IMR-90 (cell line): ENCODE measurements at regions not wholly inside any gene's neighbourhood (a gene's known extent, or its start where the extent isn't known, plus 50 kb on each side); places are given as distances from the start of the nearest gene placed in this dataset.
A peak's percentile ranks its signal among the peaks of the same experiment; 100 is the strongest.

Experiments used
- ATAC-seq: fragments of 200-7000 bp; cut with Tn5 transposase; 2 replicates; pipeline ENCODE4 v1.9.1; 2020; ENCODE audit warnings: low read depth, mild to moderate bottlenecking, moderate library complexity
- BruUV-seq: library from RNA; stranded (reverse); fragments of 400-500 nt; replicated peaks from 2 replicates; lab custom pipeline; 2021; lab: Mats Ljungman, UMichigan
- CTCF ChIA-PET: fragments of 300-600 bp; formaldehyde crosslinking; extraction: SDS; loops from one replicate; lab custom pipeline; 2021; ENCODE audit warnings: antibody characterized with exemption; lab: Yijun Ruan, JAX
- POLR2A ChIA-PET: fragments of 300-600 bp; sonication (Branson Sonifier 250); formaldehyde crosslinking; loops from one replicate; lab custom pipeline; 2022; ENCODE audit warnings: antibody characterized with exemption; ENCODE audit not compliant: unreplicated experiment; lab: Charles Lee
- DNase-seq: peaks from one replicate; pipeline ENCODE4 v3.0.0; 2013
- H2AFZ ChIP-seq: replicated peaks from 2 replicates; pipeline ENCODE3; 2013; ENCODE audit warnings: low read length, mild to moderate bottlenecking; ENCODE audit not compliant: poor library complexity
- H2AK5ac ChIP-seq: 2 replicates; pipeline ENCODE4 v1.6.1; 2013; ENCODE audit warnings: low read depth, low read length, inconsistent platforms
- H2AK9ac ChIP-seq: replicated peaks from 2 replicates; pipeline ENCODE3; 2013; ENCODE audit warnings: mild to moderate bottlenecking, low read depth, low read length, moderate library complexity; ENCODE audit not compliant: poor library complexity
- H2BK120ac ChIP-seq: 2 replicates; pipeline ENCODE4 v1.6.1; 2013; ENCODE audit warnings: low read depth, low read length, inconsistent platforms
- H2BK15ac ChIP-seq: 3 replicates; pipeline ENCODE4 v1.6.1; 2013; ENCODE audit warnings: low read depth, low read length, inconsistent platforms
- H2BK20ac ChIP-seq: 2 replicates; pipeline ENCODE4 v1.6.1; 2013; ENCODE audit warnings: low read depth, mild to moderate bottlenecking, inconsistent platforms, low read length, moderate library complexity
- H2BK5ac ChIP-seq: 2 replicates; pipeline ENCODE4 v1.6.1; 2013; ENCODE audit warnings: mild to moderate bottlenecking, low read depth, low read length, inconsistent platforms; ENCODE audit not compliant: poor library complexity, severe bottlenecking
- H3K14ac ChIP-seq: replicated peaks from 2 replicates; pipeline ENCODE4 v1.6.1; 2013; ENCODE audit warnings: low read depth, low read length, inconsistent platforms
- H3K18ac ChIP-seq: 2 replicates; pipeline ENCODE4 v1.6.1; 2013; ENCODE audit warnings: low read depth, low read length, control low read depth
- H3K23ac ChIP-seq: 2 replicates; pipeline ENCODE4 v1.6.1; 2013; ENCODE audit warnings: low read depth, low read length, inconsistent platforms
- H3K27ac ChIP-seq: 2 replicates; pipeline ENCODE4 v1.5.1; 2013; ENCODE audit warnings: mild to moderate bottlenecking, control low read depth, low read length; ENCODE audit not compliant: insufficient read depth
- H3K27me3 ChIP-seq: 2 replicates; pipeline ENCODE4 v1.6.1; 2013; ENCODE audit warnings: low read length; ENCODE audit not compliant: control insufficient read depth, insufficient read depth
- H3K36me3 ChIP-seq: 2 replicates; pipeline ENCODE4 v1.6.1; 2013; ENCODE audit warnings: low read length, mixed read lengths; ENCODE audit not compliant: control insufficient read depth, insufficient read depth
- H3K4ac ChIP-seq: 2 replicates; pipeline ENCODE4 v1.6.1; 2013; ENCODE audit warnings: low read depth, low read length, inconsistent platforms
- H3K4me1 ChIP-seq: 2 replicates; pipeline ENCODE4 v1.6.1; 2013; ENCODE audit warnings: low read length, mixed read lengths; ENCODE audit not compliant: control insufficient read depth, insufficient read depth
- H3K4me2 ChIP-seq: 2 replicates; pipeline ENCODE4 v1.6.1; 2013; ENCODE audit warnings: low read depth, mild to moderate bottlenecking, control low read depth, low read length, moderate library complexity
- H3K4me3 ChIP-seq: 2 replicates; pipeline ENCODE4 v1.5.1; 2013; ENCODE audit warnings: low read depth, mild to moderate bottlenecking, control low read depth, low read length, moderate library complexity; ENCODE audit not compliant: insufficient read depth
- H3K56ac ChIP-seq: 2 replicates; pipeline ENCODE4 v1.6.1; 2013; ENCODE audit warnings: low read length, inconsistent platforms; ENCODE audit not compliant: insufficient read depth; ENCODE audit errors: extremely low read depth
- H3K79me1 ChIP-seq, 2 experiments: 2 replicates each; pipeline ENCODE4 v1.6.1; 2013; ENCODE audit warnings: low read length in 2 of 2, inconsistent platforms in 1 of 2, low read depth in 1 of 2
- H3K9ac ChIP-seq: 2 replicates; pipeline ENCODE4 v1.6.1; 2013; ENCODE audit warnings: low read depth, low read length, control low read depth
- H3K9me1 ChIP-seq: 2 replicates; pipeline ENCODE4 v1.6.1; 2013; ENCODE audit warnings: low read length, inconsistent platforms; ENCODE audit not compliant: insufficient read depth
- H3K9me3 ChIP-seq: 2 replicates; pipeline ENCODE4 v1.6.1; 2013; ENCODE audit warnings: low read length; ENCODE audit not compliant: control insufficient read depth, insufficient read depth
- H4K20me1 ChIP-seq: 2 replicates; pipeline ENCODE4 v1.6.1; 2013; ENCODE audit warnings: low read length, inconsistent platforms; ENCODE audit not compliant: insufficient read depth
- H4K5ac ChIP-seq: 2 replicates; pipeline ENCODE4 v1.6.1; 2013; ENCODE audit warnings: mild to moderate bottlenecking, low read depth, low read length, control low read depth
- H4K8ac ChIP-seq, 2 experiments: 2 replicates each; pipeline ENCODE4 v1.6.1; 2013; ENCODE audit warnings: low read depth in 2 of 2, low read length in 2 of 2, control low read depth in 1 of 2, inconsistent platforms in 1 of 2
- H4K91ac ChIP-seq: 2 replicates; pipeline ENCODE4 v1.6.1; 2013; ENCODE audit warnings: low read depth, low read length, inconsistent platforms; ENCODE audit not compliant: insufficient read depth
- BHLHE40 ChIP-seq: fragments of 150-350 bp; IDR thresholded peaks from 2 replicates; pipeline ENCODE4 v1.6.1; 2016; ENCODE audit warnings: mild to moderate bottlenecking, low read depth, low read length
- CHD1 ChIP-seq: IDR thresholded peaks from 2 replicates; pipeline ENCODE4 v1.6.1; 2012; ENCODE audit warnings: low read depth, low read length, improper control_type of control experiment
- MAFK ChIP-seq: IDR thresholded peaks from 2 replicates; pipeline ENCODE4 v1.6.1; 2012; ENCODE audit warnings: low read depth, low read length, improper control_type of control experiment
- MXI1 ChIP-seq: IDR thresholded peaks from 2 replicates; pipeline ENCODE4 v1.6.1; 2012; ENCODE audit warnings: low read depth, mild to moderate bottlenecking, low read length, moderate library complexity, borderline replicate concordance
- RAD21 ChIP-seq: IDR thresholded peaks from 2 replicates; pipeline ENCODE4 v1.6.1; 2012; ENCODE audit warnings: low read length, improper control_type of control experiment
- RFX5 ChIP-seq: IDR thresholded peaks from 2 replicates; pipeline ENCODE4 v1.8.0; 2012; ENCODE audit warnings: low read depth, mild to moderate bottlenecking, low read length, moderate library complexity
- WGBS, 2 experiments: methylation state at CpG; one replicate each; pipeline versions ENCODE4 v1.1.5 to v1.1.7; 2013; ENCODE audit warnings: missing lambda C conversion rate in 2 of 2; ENCODE audit not compliant: insufficient read length in 1 of 2; ENCODE audit errors: extremely low coverage in 2 of 2; 5-methylcytosine and 5-hydroxymethylcytosine counted together
- dilution Hi-C: fragments of 300-500 bp; cut with HindIII; formaldehyde crosslinking; loops from one replicate; pipeline ENCODE4 v1.14.3; 2018; ENCODE audit warnings: low sequenced_read_pairs; ENCODE audit not compliant: unreplicated experiment
- in situ Hi-C: fragments of 300-500 bp; cut with MboI; formaldehyde crosslinking; loops from 3 replicates; pipeline ENCODE4 v1.14.3; 2019; ENCODE audit warnings: low sequenced_read_pairs, inconsistent platforms, mixed read lengths
- intact Hi-C: fragments of 100-400 bp; cut with micrococcal nuclease; formaldehyde crosslinking; loops from 2 replicates; pipeline ENCODE4 v1.10.0; 2022

DNA sequence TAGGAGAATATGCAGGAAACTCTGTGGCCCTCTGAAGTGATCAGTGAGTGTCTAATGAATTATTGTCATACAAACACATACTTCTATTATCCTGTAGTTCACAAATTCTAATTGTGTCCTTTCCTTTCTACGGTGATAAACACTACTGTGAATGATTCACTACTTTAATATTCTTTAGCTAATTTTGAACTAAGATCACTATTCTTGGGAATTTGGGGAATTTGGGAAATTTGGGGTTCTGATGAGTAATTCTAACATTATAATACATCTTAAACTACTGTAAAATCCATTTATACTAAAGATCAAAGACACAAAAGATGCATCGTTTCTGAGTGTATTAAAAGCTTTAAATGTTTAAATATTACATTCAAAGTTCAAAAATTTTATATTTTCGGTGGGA is 1287.2 kb upstream of the CITED2 start:
- Histone ChIP-seq H3K79me1 (no peaks in the 10 kb centered on the region), H2BK15ac (no peak overlapping the region), H4K5ac (no peak overlapping the region), H2BK20ac (no peak overlapping the region), H3K36me3 (no peaks in the 10 kb centered on the region), H4K20me1 (no peaks in the 10 kb centered on the region), H3K9me3 (no peaks in the 10 kb centered on the region), H2BK120ac (peak overlapping the region; percentile 58; the same call in 1 of the 2 replicates), H2BK5ac (peak overlapping the region; percentile 89), H4K91ac (no peak overlapping the region), H3K4me2 (no peak overlapping the region), H3K14ac (no peak overlapping the region), H3K23ac (no peak overlapping the region), H3K4ac (no peak overlapping the region), H3K9ac (no peak overlapping the region), H3K4me1 (peaks cover 2% of the 10 kb centered on the region; the same call in 1 of the 2 replicates), H3K27me3 (no peaks in the 10 kb centered on the region), H2AK9ac (no peak overlapping the region), H4K8ac (no peak overlapping the region; a peak in 1 of 4 replicates), H2AFZ (no peak overlapping the region), H3K27ac (no peak overlapping the region), H2AK5ac (no peak overlapping the region), H3K18ac (no peak overlapping the region), H3K56ac (no peak overlapping the region), H3K4me3 (no peak overlapping the region), H3K9me1 (no peaks in the 10 kb centered on the region)
- TF ChIP-seq RFX5: no peak
- no peak for TF ChIP-seq MAFK
- TF ChIP-seq RAD21: no peak
- TF ChIP-seq BHLHE40: no peak
- TF ChIP-seq CHD1: no peak
- TF ChIP-seq MXI1: no peak
- DNase-seq (peak; percentile 39), ATAC-seq (peak; percentile 44)
- intact Hi-C loops: no loop called here
- ChIA-PET POLR2A (no interaction called here), CTCF (no interaction called here)
- in situ Hi-C loops: no loop called here
- dilution Hi-C loops: no loop called here
- BruUV-seq: no TSS peak
- no CpG with 5 or more reads among the region's 3 CpGs for WGBS, 2 experiments
